ENCODE measurements at regions not wholly inside any gene's neighbourhood (a gene's known extent, or its start where the extent isn't known, plus 50 kb on each side); places are given as distances from the start of the nearest gene placed in this dataset.

GRCh38 chr2:223197046-223197445 lies 145.1 kb downstream of the KCNE4 start:
- Histone ChIP-seq H3K36me3 (no peaks in the 10 kb centered on the region), H3K9me3 (no peaks in the 10 kb centered on the region), H3K27me3 (no peaks in the 10 kb centered on the region), H3K27ac (no peak overlapping the region), H3K4me1 (no peaks in the 10 kb centered on the region), H3K4me3 (no peak overlapping the region)
- no peak for DNase-seq
- no peak for TF ChIP-seq CTCF (IDR thresholded peaks at IDR 0.05)
- no peak for TF ChIP-seq POLR2A (IDR thresholded peaks at IDR 0.05)

- no peak overlapping the region for H3K27ac ChIP-seq
- TF ChIP-seq POLR2A (IDR thresholded peaks at IDR 0.05) (no peak), CTCF (IDR thresholded peaks at IDR 0.05) (no peak)
These were observed 147.8 kb downstream of the KCNE4 start for GRCh38 chr2:223199531-223200515.

GRCh38 chr2:223203971-223204929 lies 152.3 kb downstream of the KCNE4 start:
- Histone ChIP-seq H3K27me3 (no peaks in the 10 kb centered on the region), H3K4me1 (no peaks in the 10 kb centered on the region), H3K4me3 (no peak overlapping the region), H3K9me3 (no peaks in the 10 kb centered on the region), H3K36me3 (no peaks in the 10 kb centered on the region), H3K27ac (no peak overlapping the region)
- no peak for DNase-seq
- TF ChIP-seq POLR2A (IDR thresholded peaks at IDR 0.05), result no peak
- no peak for TF ChIP-seq CTCF (IDR thresholded peaks at IDR 0.05)

More at GRCh38 chr2:223199531-223200515, 147.8 kb downstream of the KCNE4 start:
- no peaks in the 10 kb centered on the region for H3K36me3 ChIP-seq
- DNase-seq, result no peak
- H3K9me3 ChIP-seq, result no peaks in the 10 kb centered on the region
- H3K27me3 ChIP-seq, result no peaks in the 10 kb centered on the region
- H3K4me1 ChIP-seq, result no peaks in the 10 kb centered on the region
- H3K4me3 ChIP-seq, result no peak overlapping the region

GRCh38 chr2:223210489-223210888 lies 158.5 kb downstream of the KCNE4 start:
- H3K27me3 ChIP-seq, result no peaks in the 10 kb centered on the region
- H3K4me1 ChIP-seq, result no peaks in the 10 kb centered on the region
- H3K9me3 ChIP-seq, result peaks cover 0 to 5% (median 0%) of the 10 kb centered on the region in 4 donors
- no peaks in the 10 kb centered on the region for H3K36me3 ChIP-seq
- no peak overlapping the region for H3K4me3 ChIP-seq
- no peak for DNase-seq
- H3K27ac ChIP-seq, result no peak overlapping the region
- TF ChIP-seq CTCF (IDR thresholded peaks at IDR 0.05) (no peak), POLR2A (IDR thresholded peaks at IDR 0.05) (no peak)

GRCh38 chr2:223214394-223215253 lies 162.6 kb downstream of the KCNE4 start:
- Histone ChIP-seq H3K9me3 (peaks cover 0 to 5% (median 0%) of the 10 kb centered on the region in 4 donors), H3K27me3 (no peaks in the 10 kb centered on the region), H3K4me3 (no peak overlapping the region), H3K36me3 (no peaks in the 10 kb centered on the region), H3K27ac (no peak overlapping the region), H3K4me1 (no peaks in the 10 kb centered on the region)
- TF ChIP-seq CTCF (IDR thresholded peaks at IDR 0.05) (no peak), POLR2A (IDR thresholded peaks at IDR 0.05) (no peak)
- no peak for DNase-seq
